LNCAP (cell line): ENCODE measurements at regions not wholly inside any gene's neighbourhood (a gene's known extent, or its start where the extent isn't known, plus 50 kb on each side); places are given as distances from the start of the nearest gene placed in this dataset.

Experiments
- TF ChIP-seq, protein P1 (sequence below): fragments of 450-650 bp; IDR thresholded peaks from 2 replicates; pipeline ENCODE4 v1.5.1; 2017; ENCODE audit warnings: mild to moderate bottlenecking

DNA sequence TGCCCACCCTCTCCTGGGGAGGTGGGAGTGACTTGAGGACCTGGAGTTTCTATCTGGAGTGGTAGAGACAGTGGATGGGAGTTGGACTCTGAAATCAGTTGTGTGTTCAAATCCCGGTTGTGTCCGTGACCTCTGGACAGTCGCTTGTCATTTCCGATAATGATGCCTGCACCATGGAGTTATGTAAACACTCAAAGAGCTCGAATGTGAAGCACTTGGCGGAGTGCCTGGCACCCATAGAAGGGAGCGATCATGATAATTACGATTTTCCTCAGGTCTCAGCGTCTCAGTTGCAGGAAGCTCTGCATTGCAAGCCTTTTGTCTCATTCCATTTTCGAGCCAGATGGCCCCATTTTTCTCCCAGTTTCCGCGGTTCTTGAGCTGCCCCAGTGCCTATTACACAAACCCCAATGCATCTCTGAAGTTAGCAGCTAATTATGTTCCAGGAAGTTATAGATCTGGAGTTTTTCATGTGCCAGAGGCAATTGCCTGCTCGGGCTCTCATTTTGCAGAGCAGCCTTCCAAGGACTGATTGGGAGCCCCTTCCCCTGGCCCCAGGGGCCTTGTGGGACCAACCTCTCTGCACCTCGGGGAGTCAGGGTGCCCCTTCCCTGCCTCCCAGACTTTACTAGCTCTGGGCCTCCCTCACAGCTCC is 175.5 kb upstream of the MVB12B start:
- TF ChIP-seq, protein P1, sequence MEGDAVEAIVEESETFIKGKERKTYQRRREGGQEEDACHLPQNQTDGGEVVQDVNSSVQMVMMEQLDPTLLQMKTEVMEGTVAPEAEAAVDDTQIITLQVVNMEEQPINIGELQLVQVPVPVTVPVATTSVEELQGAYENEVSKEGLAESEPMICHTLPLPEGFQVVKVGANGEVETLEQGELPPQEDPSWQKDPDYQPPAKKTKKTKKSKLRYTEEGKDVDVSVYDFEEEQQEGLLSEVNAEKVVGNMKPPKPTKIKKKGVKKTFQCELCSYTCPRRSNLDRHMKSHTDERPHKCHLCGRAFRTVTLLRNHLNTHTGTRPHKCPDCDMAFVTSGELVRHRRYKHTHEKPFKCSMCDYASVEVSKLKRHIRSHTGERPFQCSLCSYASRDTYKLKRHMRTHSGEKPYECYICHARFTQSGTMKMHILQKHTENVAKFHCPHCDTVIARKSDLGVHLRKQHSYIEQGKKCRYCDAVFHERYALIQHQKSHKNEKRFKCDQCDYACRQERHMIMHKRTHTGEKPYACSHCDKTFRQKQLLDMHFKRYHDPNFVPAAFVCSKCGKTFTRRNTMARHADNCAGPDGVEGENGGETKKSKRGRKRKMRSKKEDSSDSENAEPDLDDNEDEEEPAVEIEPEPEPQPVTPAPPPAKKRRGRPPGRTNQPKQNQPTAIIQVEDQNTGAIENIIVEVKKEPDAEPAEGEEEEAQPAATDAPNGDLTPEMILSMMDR = no peak

DNA sequence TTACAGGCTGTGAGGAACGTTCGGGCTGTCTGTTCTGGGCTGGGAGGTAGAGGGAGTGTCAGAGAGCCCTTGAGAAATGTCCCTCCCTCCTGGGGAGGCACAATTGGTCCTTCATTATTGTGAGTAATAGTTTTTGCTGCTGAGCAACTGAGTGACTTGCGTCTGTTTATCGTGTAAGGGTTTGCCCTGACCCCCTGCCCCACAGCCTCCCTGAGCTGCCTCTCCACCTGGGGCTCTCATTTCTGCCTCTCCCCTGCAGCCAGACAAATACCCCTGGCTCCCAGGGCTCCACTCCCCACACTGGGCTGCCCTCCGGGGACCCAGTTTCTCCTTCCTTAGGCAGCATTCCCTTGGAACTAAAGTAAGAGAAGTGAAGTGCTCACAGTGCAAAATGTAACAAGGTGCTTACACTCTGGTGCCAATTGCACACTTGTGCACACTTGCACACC is 174.9 kb upstream of the MVB12B start:
- TF ChIP-seq, protein P1 = no peak

DNA sequence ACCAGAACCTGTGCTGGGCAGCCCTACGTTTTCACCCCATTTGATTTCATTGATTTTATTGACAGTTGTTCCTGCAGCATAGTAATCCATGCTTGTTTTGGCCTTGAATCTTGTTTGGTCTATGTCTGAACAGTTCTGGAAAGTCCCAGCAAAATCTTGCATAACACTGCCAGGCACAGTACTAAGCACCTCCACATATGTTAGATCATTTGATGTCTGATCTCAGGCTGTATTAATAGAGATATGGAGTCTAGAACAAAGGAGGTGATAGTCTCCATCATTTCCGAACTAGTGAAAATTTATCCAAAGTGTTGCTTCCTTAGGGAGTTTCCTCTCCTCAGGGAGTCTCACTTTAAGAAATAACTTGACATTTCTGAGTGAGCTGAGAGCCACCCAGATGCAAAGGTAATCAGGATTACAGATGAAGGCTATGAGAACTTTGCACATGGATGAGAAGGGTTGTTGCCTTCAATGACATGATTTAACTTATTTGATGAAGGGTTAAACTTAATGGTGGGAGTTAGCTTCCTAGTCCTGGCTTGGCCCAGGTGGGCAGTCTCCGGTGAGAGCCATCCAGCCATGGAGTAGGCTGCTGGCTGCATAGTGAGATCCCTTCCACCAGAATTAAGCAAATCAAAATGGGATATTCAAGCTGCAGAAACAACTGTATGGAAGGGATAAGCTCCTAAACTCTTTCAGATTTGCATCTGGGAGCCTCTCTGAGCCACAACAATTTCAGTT is 173.8 kb upstream of the MVB12B start:
- TF ChIP-seq, protein P1 = no peak

DNA sequence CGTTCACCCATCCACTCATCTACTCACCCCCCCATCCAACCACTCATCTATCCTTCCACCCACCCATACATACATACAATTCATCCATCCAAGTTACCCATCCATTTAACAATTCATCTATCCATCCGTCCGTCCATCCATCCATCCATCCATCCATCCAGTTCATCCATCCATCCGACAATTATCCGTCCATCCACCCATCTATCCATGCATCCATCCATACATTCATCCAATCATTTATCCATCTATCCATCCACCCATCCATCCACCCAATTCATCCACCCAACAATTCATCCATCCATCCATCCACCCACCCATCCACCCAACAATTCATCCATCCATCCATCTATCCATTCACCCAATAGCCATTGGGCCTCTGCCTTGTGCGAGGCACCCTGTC is 173.2 kb upstream of the MVB12B start:
- TF ChIP-seq, protein P1 = no peak

DNA sequence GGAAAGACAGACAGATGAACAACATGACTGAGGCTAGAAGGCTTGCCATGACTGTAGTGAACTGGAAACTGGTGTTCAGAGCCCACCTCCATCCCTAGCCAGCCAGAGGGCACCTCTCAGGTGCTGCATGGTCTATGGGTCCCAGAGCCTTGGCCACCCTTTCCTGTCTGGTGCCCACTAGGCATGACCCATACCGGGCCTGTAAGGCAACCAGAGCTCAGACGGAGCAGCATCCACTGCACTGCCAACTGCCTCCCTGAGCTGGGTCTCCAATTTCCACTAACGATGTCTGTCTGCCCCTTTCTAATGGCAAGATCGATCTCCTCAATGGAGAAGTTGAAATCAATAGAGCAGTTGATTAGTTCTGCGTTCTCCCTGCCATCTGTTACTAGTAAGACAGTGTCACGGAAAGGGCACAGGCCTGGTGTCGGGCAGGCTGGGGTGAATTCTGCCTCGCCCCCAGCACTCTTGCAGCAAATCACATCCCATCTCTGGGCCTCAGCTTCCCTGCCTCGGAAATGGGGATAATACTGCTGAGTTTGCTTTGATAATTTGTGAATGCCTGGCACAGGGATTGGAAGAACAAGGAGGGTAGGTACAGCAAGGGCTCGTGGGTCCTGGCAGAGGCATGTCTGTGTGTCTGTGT is 172.3 kb upstream of the MVB12B start:
- TF ChIP-seq, protein P1 = no peak

DNA sequence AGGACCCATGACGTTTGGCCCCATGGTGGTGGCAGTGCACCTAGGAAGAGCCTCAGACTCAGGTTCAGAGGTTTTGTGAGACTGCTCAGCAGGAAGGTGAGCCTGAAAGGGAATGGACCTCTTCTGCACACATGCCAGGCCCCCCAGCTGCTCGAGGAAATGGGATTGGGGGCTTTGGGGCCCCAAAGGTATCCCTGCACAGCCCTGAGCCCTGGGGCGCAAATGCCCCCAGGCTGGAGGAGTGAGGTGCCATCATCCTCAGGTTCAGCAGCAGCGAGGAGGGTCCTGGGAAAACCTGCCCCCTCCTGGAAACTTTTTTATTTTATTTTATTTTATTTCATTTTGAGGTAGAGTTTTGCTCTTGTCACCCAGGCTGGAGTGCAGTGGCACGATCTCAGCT is 171.8 kb upstream of the MVB12B start:
- TF ChIP-seq, protein P1 = no peak

DNA sequence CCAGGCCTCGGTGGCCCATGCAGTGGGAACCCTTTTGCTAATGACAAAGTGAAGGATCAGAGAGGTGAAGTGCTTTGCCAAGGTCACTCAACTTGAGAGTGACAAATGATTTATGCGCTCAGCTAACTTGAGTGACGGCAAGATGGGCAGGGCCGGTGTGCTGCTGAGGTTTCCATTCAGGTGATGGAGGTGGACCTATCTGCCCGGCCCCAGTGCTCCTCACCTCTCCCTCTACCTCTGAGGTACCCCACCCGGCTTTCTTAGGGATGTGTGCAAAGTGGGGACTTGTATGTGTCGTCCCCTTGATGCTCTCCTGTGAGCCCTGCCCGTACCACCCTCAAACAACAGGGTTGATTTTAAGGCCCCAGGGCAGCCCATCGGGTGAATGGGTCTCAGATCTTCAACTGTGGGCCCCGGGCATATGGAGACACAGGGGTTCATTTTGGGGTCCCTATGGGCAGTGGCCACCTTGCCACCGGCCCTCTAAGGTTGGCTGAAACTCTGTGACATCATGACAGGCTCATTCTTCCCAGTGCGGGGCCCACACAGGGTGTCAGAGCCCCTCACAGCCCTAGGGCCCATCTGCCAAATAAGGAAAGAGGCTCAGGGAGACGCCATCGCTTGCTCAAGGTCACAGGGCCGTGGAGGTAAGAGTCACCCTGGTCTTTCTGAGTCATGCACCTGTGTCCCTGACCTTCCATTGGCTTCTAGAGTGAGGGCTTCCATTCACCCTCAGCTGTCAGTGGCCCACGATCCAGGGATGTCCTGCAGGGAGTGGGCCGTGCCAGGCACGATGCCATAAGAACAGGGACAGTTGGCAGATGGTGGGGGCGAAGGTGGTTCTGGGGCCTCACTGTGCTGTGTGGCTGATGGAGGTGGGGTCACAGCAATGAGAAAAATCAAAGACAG is 170.6 kb upstream of the MVB12B start:
- TF ChIP-seq, protein P1 = no peak
